Putamen (tissue), 1 donor: ENCODE measurements at regions not wholly inside any gene's neighbourhood (a gene's known extent, or its start where the extent isn't known, plus 50 kb on each side); places are given as distances from the start of the nearest gene placed in this dataset.

Experiments used
- DNase-seq: peaks from one replicate; pipeline ENCODE4 v3.0.0-alpha.2; 2016; ENCODE audit warnings: low spot score

GRCh38 chr2:118698564-118698963 lies 148.9 kb downstream of the EN1 start:
- DNase-seq: no peak

DNA sequence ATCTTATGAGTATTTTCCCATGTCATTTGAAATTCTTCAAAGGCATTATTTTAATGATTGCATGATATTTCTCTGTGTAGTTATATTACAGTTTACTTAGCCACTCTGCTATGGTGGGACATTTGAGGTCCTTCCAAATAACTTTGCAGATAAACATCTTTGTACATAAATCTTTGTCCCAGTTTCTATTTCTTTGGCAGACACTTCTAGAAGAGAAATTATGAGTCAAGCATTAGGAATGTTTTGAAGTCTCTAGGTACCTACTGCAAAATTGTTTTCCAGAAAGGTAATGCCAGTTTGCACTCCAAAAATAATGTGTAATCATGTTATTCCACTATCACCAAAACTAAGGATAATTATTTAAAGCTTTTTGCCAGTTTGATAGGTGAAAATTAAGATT lies 149.7 kb downstream of the EN1 start:
- DNase-seq: no peak

GRCh38 chr2:118696786-118697465 lies 150.5 kb downstream of the EN1 start:
- DNase-seq: no peak

DNA sequence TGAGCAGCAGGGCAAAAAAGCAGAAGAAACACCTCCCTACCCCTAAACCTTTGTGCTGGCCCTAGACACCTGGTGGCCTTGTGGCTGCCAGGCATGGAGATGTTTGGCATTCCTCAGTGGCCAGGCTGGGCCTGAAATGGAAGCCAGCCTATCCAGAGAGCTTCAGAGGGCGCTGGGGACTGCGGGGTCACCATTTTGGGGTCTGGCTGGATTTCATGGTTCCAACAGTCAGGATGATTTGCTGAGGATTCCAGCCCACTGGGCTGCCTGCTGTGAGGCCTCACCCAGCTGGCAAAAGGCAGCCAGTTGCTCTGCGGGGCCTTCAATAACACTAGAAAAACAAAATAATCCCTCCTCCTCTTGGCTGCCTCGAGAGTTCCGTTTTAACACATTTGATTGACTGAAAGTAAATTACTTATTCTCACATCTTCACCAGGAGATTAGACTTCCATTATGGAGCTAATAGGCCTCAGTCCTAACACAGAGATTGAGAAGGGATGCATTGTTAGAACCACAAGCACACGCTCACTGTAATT lies 154.1 kb downstream of the EN1 start:
- DNase-seq: no peak

DNA sequence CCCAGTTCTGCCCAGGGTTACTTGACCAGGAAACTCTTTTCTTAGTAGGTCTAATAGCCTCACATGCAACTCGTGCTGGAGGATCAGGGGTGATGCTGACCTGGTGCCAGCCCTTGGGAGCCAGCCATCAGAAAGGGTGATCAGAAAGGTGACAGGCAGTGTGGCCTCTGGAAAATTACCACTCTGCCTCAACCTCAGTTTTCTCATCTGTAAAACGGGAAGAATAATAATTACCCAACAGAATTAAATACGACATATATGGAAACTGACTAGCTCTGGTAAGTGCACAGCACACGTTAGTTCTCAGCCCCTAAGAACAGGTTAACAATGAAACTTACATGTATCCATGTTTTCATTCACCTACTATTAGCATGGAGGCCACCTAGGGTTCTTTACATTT lies 157.6 kb downstream of the EN1 start:
- no peak for DNase-seq

DNA sequence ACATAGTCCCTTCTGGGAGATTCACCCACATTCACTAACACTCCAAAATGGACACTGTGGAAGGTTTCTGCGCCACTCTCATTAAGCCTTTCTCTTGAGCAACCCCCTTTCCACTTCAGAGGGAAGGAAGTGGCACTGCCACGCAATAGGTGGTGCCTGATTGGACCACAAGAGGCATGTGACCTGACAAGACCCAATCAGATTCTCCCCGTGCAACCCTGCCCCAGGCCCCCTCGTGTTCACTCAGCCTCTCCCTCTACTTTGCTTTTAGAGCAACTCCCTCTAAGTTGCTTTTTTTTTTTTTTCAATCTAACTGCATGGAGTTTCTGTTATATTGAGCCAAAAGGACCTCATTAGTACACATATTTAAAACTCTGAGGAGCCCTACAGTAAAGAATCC lies 158.0 kb downstream of the EN1 start:
- DNase-seq: no peak

DNA sequence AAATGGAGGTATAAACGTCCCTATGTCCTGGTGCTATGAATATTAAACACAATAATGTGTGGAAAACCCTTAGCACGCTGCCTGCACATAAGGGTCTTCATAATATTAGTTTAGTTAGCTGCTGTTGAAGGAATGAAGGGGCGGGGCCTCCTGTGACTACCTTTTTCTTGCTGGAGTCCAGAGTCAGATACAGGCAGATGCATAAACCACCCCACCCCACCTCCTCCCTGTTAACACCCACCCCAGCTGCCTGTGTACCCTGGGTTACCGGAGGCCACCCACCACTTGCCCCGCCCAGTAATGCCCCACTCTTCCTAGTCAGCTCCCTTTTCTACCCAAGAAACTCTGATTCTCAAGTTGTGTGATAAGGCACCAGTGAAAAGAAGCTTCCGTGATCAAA lies 158.4 kb downstream of the EN1 start:
- no peak for DNase-seq

GRCh38 chr2:118687698-118688097 lies 159.8 kb downstream of the EN1 start:
- no peak for DNase-seq

GRCh38 chr2:118687192-118687591 lies 160.3 kb downstream of the EN1 start:
- no peak for DNase-seq

DNA sequence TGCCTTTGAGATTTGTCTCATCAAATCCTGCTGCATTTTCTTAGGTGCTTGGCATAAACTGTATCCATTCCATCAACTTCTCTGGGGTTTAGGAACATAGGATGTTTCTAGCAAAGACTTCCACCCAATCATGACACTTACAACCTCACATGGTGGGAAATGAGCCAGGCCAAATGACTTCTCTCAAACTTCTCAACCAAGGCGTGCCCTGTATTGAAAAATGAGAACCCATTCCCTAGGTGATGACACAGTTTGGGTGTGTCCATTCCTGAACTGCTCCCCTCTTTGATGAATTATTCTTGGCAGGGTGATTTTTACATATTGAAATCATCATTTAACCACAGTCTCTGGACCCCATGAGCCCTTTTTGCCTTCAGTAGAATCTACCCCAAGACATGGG lies 161.1 kb downstream of the EN1 start:
- no peak for DNase-seq

GRCh38 chr2:118683460-118683859 lies 164.0 kb downstream of the EN1 start:
- no peak for DNase-seq

DNA sequence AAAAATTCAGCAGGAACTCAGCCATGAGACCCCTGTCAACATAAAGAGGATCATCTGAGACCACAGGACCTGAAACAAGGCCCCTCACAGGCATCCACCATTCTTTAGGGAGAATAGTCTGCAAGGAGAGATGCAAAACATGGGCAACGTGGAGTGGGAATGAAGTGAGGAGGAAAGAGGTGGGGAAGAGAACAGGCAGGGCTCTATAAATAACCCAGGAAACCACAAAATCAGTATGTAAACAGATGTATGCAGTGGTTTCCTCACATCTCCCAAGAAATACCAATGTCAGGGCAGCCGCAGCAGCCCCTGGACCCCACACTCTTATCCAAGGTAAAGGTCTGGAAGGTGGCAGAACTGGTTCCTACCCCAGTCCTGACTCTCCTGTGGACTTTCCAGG lies 168.5 kb downstream of the EN1 start:
- no peak for DNase-seq

DNA sequence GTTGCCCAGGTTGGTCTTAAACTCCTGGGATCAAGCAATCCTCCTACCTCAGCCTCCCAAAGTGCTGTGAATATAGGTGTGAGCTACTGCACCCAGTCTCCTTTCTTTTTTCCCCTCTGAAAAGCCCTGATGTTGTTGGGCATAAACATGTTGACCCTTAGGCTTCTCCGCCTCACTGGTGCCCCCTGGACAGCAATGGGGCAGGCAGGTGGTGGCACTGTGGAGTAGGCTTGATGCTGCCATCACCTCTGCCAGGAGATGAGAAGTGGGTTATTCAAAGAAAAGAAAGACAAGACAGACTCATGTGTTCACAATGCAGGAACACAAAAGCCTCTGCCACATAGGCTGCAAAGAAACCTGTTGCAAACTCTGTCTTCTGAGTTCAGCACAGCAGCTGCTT lies 169.9 kb downstream of the EN1 start:
- no peak for DNase-seq

- DNase-seq: no peak
Measured at GRCh38 chr2:118675531-118675930, 171.9 kb downstream of the EN1 start.

DNA sequence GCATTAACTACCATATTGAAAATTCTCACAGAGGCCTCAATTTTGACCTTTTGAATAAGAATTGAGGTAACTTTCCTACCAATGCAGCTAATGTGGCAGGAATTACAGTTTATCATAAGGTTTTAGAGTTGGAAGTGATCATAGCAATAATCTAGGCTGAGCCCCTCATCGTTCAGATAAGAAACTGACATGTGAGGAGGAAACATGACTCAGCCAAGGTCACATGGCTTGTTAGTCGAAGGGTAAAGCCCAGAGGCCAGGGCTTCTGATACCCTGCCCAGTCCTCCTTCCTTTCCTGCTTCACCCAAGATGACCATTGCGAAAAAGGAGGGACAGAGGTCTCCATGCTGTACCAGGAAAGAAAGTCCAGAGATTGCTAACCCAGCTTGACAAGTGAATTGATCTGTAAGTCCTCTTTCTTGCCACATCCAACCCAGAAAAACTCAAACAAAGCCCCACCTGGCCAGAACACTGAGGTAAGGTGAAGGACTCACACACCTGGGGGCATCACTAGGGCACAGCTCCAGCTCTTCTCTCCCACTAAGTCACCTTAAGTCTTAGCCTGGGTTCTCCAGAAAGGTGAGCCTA lies 174.8 kb downstream of the EN1 start:
- DNase-seq: no peak

- no peak for DNase-seq
Measured at GRCh38 chr2:118671701-118672454, 175.6 kb downstream of the EN1 start.

DNA sequence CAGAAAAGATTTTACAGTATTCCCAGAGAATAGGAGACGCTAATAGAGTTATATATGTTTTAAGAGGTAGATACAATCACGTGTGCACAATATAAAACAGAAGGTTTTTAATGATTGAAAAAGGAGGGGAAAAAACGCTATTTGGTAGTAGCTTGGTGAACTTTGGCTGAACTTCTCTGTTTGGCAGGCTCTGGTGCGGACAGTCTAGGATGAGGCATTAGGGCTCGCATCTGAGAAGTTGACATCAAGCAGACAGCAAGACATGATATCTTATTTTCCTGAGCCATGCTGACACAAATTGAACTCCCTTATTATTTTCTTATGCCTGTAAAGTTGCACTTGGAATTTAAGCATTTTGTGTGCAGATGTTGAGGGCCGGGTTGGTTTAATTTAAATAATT lies 176.6 kb downstream of the EN1 start:
- DNase-seq: no peak

DNA sequence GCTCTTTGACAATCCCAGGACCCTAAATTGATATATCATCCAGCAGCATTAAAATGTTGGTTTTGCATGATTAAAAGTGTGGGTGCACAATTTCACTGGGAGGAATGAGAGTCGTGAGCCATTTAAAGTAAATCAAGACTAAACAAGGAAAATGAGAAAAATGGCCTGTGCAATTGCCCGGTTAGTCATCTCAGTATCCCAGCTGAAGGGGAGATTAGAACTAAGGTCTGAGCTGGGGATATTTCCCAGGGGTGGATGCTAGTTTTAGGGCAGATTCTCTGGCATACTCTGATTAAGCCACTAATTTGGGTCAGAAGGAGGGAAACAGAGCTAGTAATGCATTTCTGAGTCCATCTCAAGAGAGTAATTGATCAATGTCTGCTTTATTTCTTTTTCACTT lies 177.2 kb downstream of the EN1 start:
- no peak for DNase-seq

DNA sequence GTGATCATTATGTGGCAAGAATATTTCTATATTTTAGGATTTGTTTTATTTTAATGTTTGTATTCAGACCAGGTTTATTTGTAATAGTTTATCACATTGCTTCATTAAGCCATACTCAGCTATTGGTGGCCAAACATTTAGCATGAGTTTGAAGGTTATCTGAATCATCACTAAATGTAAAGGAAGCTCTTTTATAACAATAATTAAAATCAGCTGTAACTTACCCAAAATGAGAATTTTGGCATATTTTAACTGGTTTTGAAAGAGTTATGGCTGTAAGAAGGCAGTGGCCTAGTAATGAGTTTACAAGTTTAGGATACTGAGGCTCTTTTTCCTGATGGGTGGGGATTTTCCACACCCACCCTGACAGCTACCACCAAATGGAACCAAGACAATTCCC lies 177.8 kb downstream of the EN1 start:
- DNase-seq: no peak

DNA sequence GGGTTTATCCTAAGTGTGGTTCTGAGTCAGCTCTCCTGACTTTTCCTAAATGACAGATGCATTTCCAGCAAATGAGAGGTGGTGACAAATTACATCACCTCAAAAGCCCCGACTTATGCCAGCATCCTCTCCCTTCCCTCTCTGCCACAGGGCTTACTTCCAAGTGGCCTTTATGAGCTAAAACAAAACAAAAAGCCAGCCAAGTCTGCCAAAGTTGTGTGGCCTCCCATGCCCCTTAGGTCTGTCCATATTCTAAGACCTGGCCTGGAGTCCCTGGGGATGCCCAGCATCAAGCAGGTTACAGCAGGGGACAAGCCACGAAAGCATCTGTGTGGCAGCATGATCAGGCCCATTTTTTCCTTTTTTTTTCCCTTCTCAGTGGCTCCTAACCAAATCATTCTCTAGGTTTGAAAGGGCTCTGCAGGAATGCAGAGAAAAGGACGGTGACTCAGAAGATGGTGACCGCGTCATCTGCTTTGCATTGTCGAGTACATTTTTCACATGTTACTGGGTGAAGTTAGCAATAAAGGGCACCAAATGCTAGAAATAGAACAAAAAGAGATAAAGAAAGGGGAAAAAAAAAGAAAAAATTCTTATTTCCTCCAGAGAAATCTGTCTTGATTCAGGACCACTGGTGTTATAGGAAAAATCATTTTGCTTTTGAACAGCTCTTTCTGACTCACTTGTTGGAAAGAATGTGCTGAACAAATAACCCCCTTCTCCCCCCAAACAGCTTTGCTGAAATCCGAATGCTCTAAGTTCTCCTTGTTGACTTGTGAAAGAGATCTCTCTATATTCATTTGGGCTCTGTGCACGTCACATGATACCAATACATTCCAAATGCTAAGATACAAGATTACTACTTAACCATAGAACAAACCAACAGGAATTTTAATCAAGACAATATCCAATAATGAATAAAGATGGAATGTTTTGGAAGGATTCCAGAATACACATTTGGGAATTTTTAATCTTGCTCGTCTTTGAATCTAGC lies 178.7 kb downstream of the EN1 start:
- no peak for DNase-seq

GRCh38 chr2:118667964-118668363 lies 179.5 kb downstream of the EN1 start:
- no peak for DNase-seq

DNA sequence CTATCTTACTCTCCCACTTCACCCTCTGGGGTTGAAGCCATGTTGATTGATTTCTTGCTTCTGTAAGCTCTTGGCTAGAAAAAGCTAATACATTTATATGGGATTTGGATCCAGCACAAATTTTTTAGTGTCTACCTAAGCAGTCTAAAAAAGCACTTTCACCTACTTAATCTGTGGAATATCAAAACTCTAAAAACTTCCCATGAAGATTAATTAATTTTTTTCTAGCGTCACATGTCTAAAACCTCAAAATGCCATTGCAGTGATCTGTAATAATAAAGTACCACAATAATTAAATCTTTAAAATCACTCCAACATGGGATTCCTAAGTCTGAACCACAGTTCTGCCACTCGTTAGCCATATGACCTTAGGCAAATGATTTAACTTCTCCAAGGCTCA lies 180.1 kb downstream of the EN1 start:
- no peak for DNase-seq
